ENCODE measurements at regions not wholly inside any gene's neighbourhood (a gene's known extent, or its start where the extent isn't known, plus 50 kb on each side); places are given as distances from the start of the nearest gene placed in this dataset.

GRCh38 chr7:153021542-153021941 lies 262.0 kb downstream of the ACTR3B start:
- no peak overlapping the region for H3K27ac ChIP-seq (ENCODE audit: low read depth, low read length, poor library complexity, severe bottlenecking)
- intact Hi-C loops (cut with micrococcal nuclease; ENCODE audit: unreplicated experiment), result no loop called here
- CTCF ChIA-PET, result no interaction called here
- no peak for DNase-seq (ENCODE audit: low spot score)
- no peak overlapping the region for H3K4me3 ChIP-seq (ENCODE audit: low read depth, low read length, poor library complexity, severe bottlenecking)
- POLR2A ChIA-PET (ENCODE audit: low non-redundant PET), result no interaction called here
- BruUV-seq (replicated peaks), result no TSS peak
- peaks cover 50% of the 10 kb centered on the region for H3K27me3 ChIP-seq (replicated peaks; ENCODE audit: insufficient read depth, low read depth, low read length, poor library complexity)
- TF ChIP-seq CTCF (conservative IDR thresholded peaks at IDR 0.05; ENCODE audit: low read depth, low read length) (no peak), EZH2 (IDR thresholded peaks at IDR 0.05; ENCODE audit: borderline replicate concordance, low read depth, low read length, poor library complexity, severe bottlenecking) (no peak)
- H3K4me1 ChIP-seq (ENCODE audit: insufficient read depth, low read length, poor library complexity, severe bottlenecking), result no peaks in the 10 kb centered on the region
- H3K36me3 ChIP-seq (ENCODE audit: insufficient read depth, low read length, poor library complexity, severe bottlenecking), result no peaks in the 10 kb centered on the region
- no peaks in the 10 kb centered on the region for H3K9me3 ChIP-seq (ENCODE audit: low read depth, low read length, poor library complexity, severe bottlenecking)

- TF ChIP-seq EZH2 (IDR thresholded peaks at IDR 0.05; ENCODE audit: borderline replicate concordance, low read depth, low read length, poor library complexity, severe bottlenecking) (no peak), CTCF (conservative IDR thresholded peaks at IDR 0.05; ENCODE audit: low read depth, low read length) (no peak)
- H3K9me3 ChIP-seq (ENCODE audit: low read depth, low read length, poor library complexity, severe bottlenecking), result no peaks in the 10 kb centered on the region
- peaks cover 47% of the 10 kb centered on the region for H3K27me3 ChIP-seq (replicated peaks; ENCODE audit: insufficient read depth, low read depth, low read length, poor library complexity)
- DNase-seq (ENCODE audit: low spot score), result peak; percentile 16
- H3K4me1 ChIP-seq (ENCODE audit: insufficient read depth, low read length, poor library complexity, severe bottlenecking), result no peaks in the 10 kb centered on the region
- no peak overlapping the region for H3K27ac ChIP-seq (ENCODE audit: low read depth, low read length, poor library complexity, severe bottlenecking)
- POLR2A ChIA-PET (ENCODE audit: low non-redundant PET), result no interaction called here
- no TSS peak for BruUV-seq (replicated peaks)
- no peak overlapping the region for H3K4me3 ChIP-seq (ENCODE audit: low read depth, low read length, poor library complexity, severe bottlenecking)
- intact Hi-C loops (cut with micrococcal nuclease; ENCODE audit: unreplicated experiment), result no loop called here
- H3K36me3 ChIP-seq (ENCODE audit: insufficient read depth, low read length, poor library complexity, severe bottlenecking), result no peaks in the 10 kb centered on the region
- CTCF ChIA-PET, result no interaction called here
Observed at GRCh38 chr7:153022475-153023193, 263.1 kb downstream of the ACTR3B start.

- BruUV-seq (replicated peaks), result no TSS peak
- no peak for TF ChIP-seq EZH2 (IDR thresholded peaks at IDR 0.05; ENCODE audit: borderline replicate concordance, low read depth, low read length, poor library complexity, severe bottlenecking)
- no peak for TF ChIP-seq CTCF (conservative IDR thresholded peaks at IDR 0.05; ENCODE audit: low read depth, low read length)
- POLR2A ChIA-PET (ENCODE audit: low non-redundant PET), result no interaction called here
Observed at GRCh38 chr7:153023194-153023592, 263.6 kb downstream of the ACTR3B start.

More at GRCh38 chr7:153023194-153023592, 263.6 kb downstream of the ACTR3B start:
- DNase-seq (ENCODE audit: low spot score), result no peak
- no peaks in the 10 kb centered on the region for H3K9me3 ChIP-seq (ENCODE audit: low read depth, low read length, poor library complexity, severe bottlenecking)
- peaks cover 44% of the 10 kb centered on the region for H3K27me3 ChIP-seq (replicated peaks; ENCODE audit: insufficient read depth, low read depth, low read length, poor library complexity)
- H3K4me3 ChIP-seq (ENCODE audit: low read depth, low read length, poor library complexity, severe bottlenecking), result no peak overlapping the region
- H3K36me3 ChIP-seq (ENCODE audit: insufficient read depth, low read length, poor library complexity, severe bottlenecking), result no peaks in the 10 kb centered on the region
- intact Hi-C loops (cut with micrococcal nuclease; ENCODE audit: unreplicated experiment), result no loop called here
- no peaks in the 10 kb centered on the region for H3K4me1 ChIP-seq (ENCODE audit: insufficient read depth, low read length, poor library complexity, severe bottlenecking)
- H3K27ac ChIP-seq (ENCODE audit: low read depth, low read length, poor library complexity, severe bottlenecking), result no peak overlapping the region
- CTCF ChIA-PET, result no interaction called here

Measured in A673 (cell line).